Liver (tissue), 8 donors: ENCODE measurements at regions not wholly inside any gene's neighbourhood (a gene's known extent, or its start where the extent isn't known, plus 50 kb on each side); places are given as distances from the start of the nearest gene placed in this dataset.

ENCODE experiments used
- DNase-seq: peaks from one replicate; pipeline ENCODE4 v3.0.0-alpha.2; 2017; ENCODE audit warnings: low spot score
- H3K27ac ChIP-seq, 2 donors: one replicate each; pipeline ENCODE4 v1.7.0; 2013; ENCODE audit warnings: inconsistent platforms in 2 of 2, low read length in 2 of 2, control low read depth in 1 of 2, low read depth in 1 of 2, mild to moderate bottlenecking in 1 of 2
- H3K27me3 ChIP-seq, 4 donors: one replicate each; pipeline versions ENCODE4 v1.6.1 to v1.7.0; 2013; ENCODE audit warnings: low read length in 3 of 4, inconsistent platforms in 1 of 4, mild to moderate bottlenecking in 1 of 4, moderate library complexity in 1 of 4; ENCODE audit not compliant: control insufficient read depth in 4 of 4, insufficient read depth in 4 of 4
- H3K36me3 ChIP-seq, 4 donors: one replicate each; pipeline versions ENCODE4 v1.6.1 to v1.7.0; 2013; ENCODE audit warnings: low read length in 3 of 4, mild to moderate bottlenecking in 3 of 4, low read depth in 1 of 4, moderate library complexity in 1 of 4; ENCODE audit not compliant: control insufficient read depth in 4 of 4, insufficient read depth in 3 of 4
- H3K4me1 ChIP-seq, 4 donors: one replicate each; pipeline versions ENCODE4 v1.6.1 to v1.7.0; 2013; ENCODE audit warnings: low read length in 3 of 4, mild to moderate bottlenecking in 3 of 4, moderate library complexity in 1 of 4; ENCODE audit not compliant: control insufficient read depth in 4 of 4, insufficient read depth in 4 of 4
- H3K4me3 ChIP-seq, 3 donors: one replicate each; pipeline versions ENCODE4 v1.6.1 to v1.7.0; 2013; ENCODE audit warnings: low read length in 3 of 3, control low read depth in 1 of 3, low read depth in 1 of 3, mild to moderate bottlenecking in 1 of 3
- H3K9ac ChIP-seq, 2 donors: one replicate each; pipeline ENCODE4 v1.7.0; 2013; ENCODE audit warnings: low read length in 2 of 2, mild to moderate bottlenecking in 2 of 2, moderate library complexity in 2 of 2, control low read depth in 1 of 2, low read depth in 1 of 2
- H3K9me3 ChIP-seq, 4 donors: one replicate each; pipeline versions ENCODE4 v1.6.1 to v1.7.0; 2013; ENCODE audit warnings: low read length in 3 of 4; ENCODE audit not compliant: control insufficient read depth in 4 of 4
- ATF3 ChIP-seq: IDR thresholded peaks from 2 replicates; pipeline ENCODE4 v1.6.1; 2016; ENCODE audit warnings: antibody characterized with exemption
- CTCF ChIP-seq: fragments of 150-350 bp; IDR thresholded peaks from 2 replicates; pipeline ENCODE4 v1.5.1; 2017; ENCODE audit warnings: improper control_type of control experiment, low read depth, low read length; ENCODE audit not compliant: missing input control
- EGR1 ChIP-seq, 2 donors: IDR thresholded peaks; 2 replicates each; pipeline ENCODE4 v1.6.1; 2016 to 2018; ENCODE audit warnings: antibody characterized with exemption in 2 of 2, low read depth in 2 of 2
- FOXA1 ChIP-seq: IDR thresholded peaks from 2 replicates; pipeline ENCODE4 v1.6.1; 2016; ENCODE audit warnings: antibody characterized with exemption
- FOXA2 ChIP-seq: IDR thresholded peaks from 2 replicates; pipeline ENCODE4 v1.6.1; 2016; ENCODE audit warnings: antibody characterized with exemption
- GABPA ChIP-seq, 2 donors: IDR thresholded peaks in 1 of 2; conservative IDR thresholded peaks in 1 of 2; 2 replicates each; pipeline ENCODE4 v1.6.1; 2016; ENCODE audit warnings: antibody characterized with exemption in 2 of 2, mild to moderate bottlenecking in 1 of 2, moderate library complexity in 1 of 2
- HNF4A ChIP-seq, 2 donors: conservative IDR thresholded peaks; 2 replicates each; pipeline ENCODE4 v1.6.1; 2016; ENCODE audit warnings: antibody characterized with exemption in 2 of 2, mild to moderate bottlenecking in 2 of 2
- HNF4G ChIP-seq: IDR thresholded peaks from 2 replicates; pipeline ENCODE4 v1.6.1; 2016; ENCODE audit warnings: antibody characterized with exemption
- JUND ChIP-seq, 2 donors: IDR thresholded peaks; 2 replicates each; pipeline ENCODE4 v1.6.1; 2016; ENCODE audit warnings: antibody characterized with exemption in 2 of 2
- MAX ChIP-seq: IDR thresholded peaks from 2 replicates; pipeline ENCODE4 v1.6.1; 2016; ENCODE audit warnings: antibody characterized with exemption
- NR2F2 ChIP-seq: IDR thresholded peaks from 2 replicates; pipeline ENCODE4 v1.6.1; 2016; ENCODE audit warnings: antibody characterized with exemption
- RAD21 ChIP-seq, 2 donors: IDR thresholded peaks; 2 replicates each; pipeline ENCODE4 v1.6.1; 2016; ENCODE audit warnings: antibody characterized with exemption in 2 of 2, mild to moderate bottlenecking in 2 of 2
- REST ChIP-seq: IDR thresholded peaks from 2 replicates; pipeline ENCODE4 v1.6.1; 2016; ENCODE audit warnings: antibody characterized with exemption, mild to moderate bottlenecking
- RXRA ChIP-seq, 2 donors: IDR thresholded peaks; 2 replicates each; pipeline ENCODE4 v1.6.1; 2017 to 2018; ENCODE audit warnings: antibody characterized with exemption in 2 of 2, mild to moderate bottlenecking in 1 of 2
- TAF1 ChIP-seq: conservative IDR thresholded peaks from 2 replicates; pipeline ENCODE4 v1.6.1; 2016; ENCODE audit warnings: antibody characterized with exemption, mild to moderate bottlenecking
- YY1 ChIP-seq: IDR thresholded peaks from 2 replicates; pipeline ENCODE4 v1.6.1; 2016; ENCODE audit warnings: antibody characterized with exemption, mild to moderate bottlenecking
- whole genome bisulfite sequencing: extraction: QIAGEN DNeasy Blood & Tissue Kit; methylation state at CpG from one replicate; pipeline ENCODE4 v1.1.7; 2013; 5-methylcytosine and 5-hydroxymethylcytosine counted together
- donor health status: healthy.
- donor health status: healthy.
- donor health status: healthy.
- donor health status: healthy.
- donor health status: healthy.

GRCh38 chr10:55220975-55221374 is 419.9 kb upstream of the PCDH15 start:
- TF ChIP-seq FOXA2 = no peak
- TF ChIP-seq GABPA (IDR thresholded peaks at IDR 0.05 in 1 of 2, conservative IDR thresholded peaks at IDR 0.05 in 1 of 2) = no peak
- no peak for TF ChIP-seq CTCF
- TF ChIP-seq JUND (IDR thresholded peaks at IDR 0.05) = no peak
- TF ChIP-seq FOXA1 = no peak
- Histone ChIP-seq H3K9me3 (no peaks in the 10 kb centered on the region), H3K27ac (no peak overlapping the region), H3K9ac (no peak overlapping the region), H3K4me1 (no peaks in the 10 kb centered on the region), H3K27me3 (no peaks in the 10 kb centered on the region), H3K4me3 (no peak overlapping the region), H3K36me3 (no peaks in the 10 kb centered on the region)
- no peak for DNase-seq

GRCh38 chr10:55215699-55216098 is 414.7 kb upstream of the PCDH15 start:
- no peak for TF ChIP-seq MAX
- TF ChIP-seq TAF1 = no peak
- TF ChIP-seq NR2F2 = no peak
- TF ChIP-seq FOXA2 = no peak
- no peak for TF ChIP-seq RXRA (IDR thresholded peaks at IDR 0.05)
- TF ChIP-seq FOXA1 = no peak
- no peak for TF ChIP-seq HNF4G
- TF ChIP-seq JUND (IDR thresholded peaks at IDR 0.05) = no peak
- TF ChIP-seq RAD21 (IDR thresholded peaks at IDR 0.05) = no peak
- no peak for TF ChIP-seq CTCF
- no peak for TF ChIP-seq EGR1 (IDR thresholded peaks at IDR 0.05; ENCODE audit: low read depth in 2 of 2)
- TF ChIP-seq HNF4A (conservative IDR thresholded peaks at IDR 0.05) = no peak
- no peak for TF ChIP-seq REST
- TF ChIP-seq ATF3 = no peak
- TF ChIP-seq YY1 = no peak
- 78% methylated on average over 1 of the region's 1 CpG for WGBS
- no peak overlapping the region for H3K9ac ChIP-seq
- H3K9me3 ChIP-seq = no peaks in the 10 kb centered on the region
- DNase-seq = no peak
- no peaks in the 10 kb centered on the region for H3K36me3 ChIP-seq
- no peak overlapping the region for H3K27ac ChIP-seq
- H3K4me1 ChIP-seq = no peaks in the 10 kb centered on the region
- H3K27me3 ChIP-seq = peaks cover 0 to 2% (median 0%) of the 10 kb centered on the region in 4 donors
- H3K4me3 ChIP-seq = no peak overlapping the region
